Kidney epithelial cell (primary cell): ENCODE measurements at regions not wholly inside any gene's neighbourhood (a gene's known extent, or its start where the extent isn't known, plus 50 kb on each side); places are given as distances from the start of the nearest gene placed in this dataset.

Experiments used
- DNase-seq: peaks from one replicate; pipeline ENCODE4 v3.0.0-alpha.2; 2010; ENCODE audit warnings: low read depth
- H3K27me3 ChIP-seq: 2 replicates; pipeline ENCODE4 v1.6.0; 2011; ENCODE audit warnings: low read length; ENCODE audit not compliant: control insufficient read depth, insufficient read depth
- H3K36me3 ChIP-seq: 2 replicates; pipeline ENCODE4 v1.5.1; 2011; ENCODE audit warnings: low read length; ENCODE audit not compliant: control insufficient read depth, insufficient read depth
- H3K4me3 ChIP-seq: 2 replicates; pipeline ENCODE4 v1.5.1; 2011; ENCODE audit warnings: low read depth, mild to moderate bottlenecking, control low read depth, low read length
- CTCF ChIP-seq: IDR thresholded peaks from 2 replicates; pipeline ENCODE4 v1.5.1; 2011; ENCODE audit warnings: mild to moderate bottlenecking, moderate library complexity, low read length, control low read depth, inconsistent platforms; ENCODE audit not compliant: insufficient read depth, poor library complexity, severe bottlenecking

DNA sequence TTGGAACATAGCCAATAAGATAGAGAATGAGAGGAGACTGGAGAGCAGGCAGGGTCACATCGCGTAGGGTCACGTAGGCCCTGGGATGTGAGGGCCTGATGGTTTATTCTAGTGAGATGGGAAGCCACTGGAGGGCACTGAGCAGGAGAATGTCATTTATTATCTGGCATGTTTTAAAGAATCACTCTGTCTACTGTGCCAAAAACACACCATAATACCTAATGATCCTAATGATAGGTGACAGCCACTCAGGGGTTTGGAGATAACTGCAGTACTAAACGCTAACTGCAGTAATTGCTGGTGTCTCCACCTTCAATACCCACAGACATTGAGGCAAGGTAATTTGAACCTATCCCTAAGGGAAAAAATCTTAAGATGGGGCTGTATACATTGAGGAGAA lies 185.4 kb downstream of the TTLL7 start:
- no peaks in the 10 kb centered on the region for H3K27me3 ChIP-seq
- TF ChIP-seq CTCF, result no peak
- no peaks in the 10 kb centered on the region for H3K36me3 ChIP-seq
- no peak overlapping the region for H3K4me3 ChIP-seq
- DNase-seq, result no peak

DNA sequence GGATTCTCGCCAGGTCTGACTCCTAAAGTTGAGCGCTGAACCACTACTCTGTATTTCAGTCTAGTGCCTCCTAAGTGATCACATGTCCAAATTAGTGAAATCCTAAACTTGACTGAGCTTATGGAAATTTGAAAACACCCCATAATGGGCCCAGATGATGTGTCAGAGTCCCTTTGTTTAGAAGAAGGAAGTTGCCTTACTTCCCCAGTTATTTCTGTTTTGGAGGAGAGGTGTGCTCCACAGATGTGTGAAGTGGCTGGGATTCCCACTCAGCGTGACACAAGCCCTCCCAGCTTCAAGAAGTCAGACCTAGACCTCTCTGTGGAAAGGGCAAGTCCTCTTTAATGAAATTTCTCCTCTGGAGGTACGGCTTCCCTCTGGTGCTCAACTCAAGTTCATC lies 188.8 kb downstream of the TTLL7 start:
- no peaks in the 10 kb centered on the region for H3K36me3 ChIP-seq
- no peak for TF ChIP-seq CTCF
- no peaks in the 10 kb centered on the region for H3K27me3 ChIP-seq
- no peak for DNase-seq
- no peak overlapping the region for H3K4me3 ChIP-seq

GRCh38 chr1:83808536-83808935 lies 190.4 kb downstream of the TTLL7 start:
- Histone ChIP-seq H3K27me3 (no peaks in the 10 kb centered on the region), H3K4me3 (no peak overlapping the region), H3K36me3 (no peaks in the 10 kb centered on the region)
- no peak for TF ChIP-seq CTCF
- no peak for DNase-seq

- H3K4me3 ChIP-seq, result no peak overlapping the region
- no peak for TF ChIP-seq CTCF
- no peaks in the 10 kb centered on the region for H3K27me3 ChIP-seq
- no peaks in the 10 kb centered on the region for H3K36me3 ChIP-seq
- no peak for DNase-seq
These were observed 191.1 kb downstream of the TTLL7 start for GRCh38 chr1:83807821-83808220.

- Histone ChIP-seq H3K4me3 (no peak overlapping the region), H3K36me3 (no peaks in the 10 kb centered on the region), H3K27me3 (no peaks in the 10 kb centered on the region)
- no peak for DNase-seq
- no peak for TF ChIP-seq CTCF
These were observed 191.7 kb downstream of the TTLL7 start for GRCh38 chr1:83807231-83807630.

GRCh38 chr1:83805921-83806320 lies 193.0 kb downstream of the TTLL7 start:
- Histone ChIP-seq H3K36me3 (no peaks in the 10 kb centered on the region), H3K4me3 (no peak overlapping the region), H3K27me3 (no peaks in the 10 kb centered on the region)
- DNase-seq, result no peak
- TF ChIP-seq CTCF, result no peak
